ENCODE measurements at regions not wholly inside any gene's neighbourhood (a gene's known extent, or its start where the extent isn't known, plus 50 kb on each side); places are given as distances from the start of the nearest gene placed in this dataset.

DNA sequence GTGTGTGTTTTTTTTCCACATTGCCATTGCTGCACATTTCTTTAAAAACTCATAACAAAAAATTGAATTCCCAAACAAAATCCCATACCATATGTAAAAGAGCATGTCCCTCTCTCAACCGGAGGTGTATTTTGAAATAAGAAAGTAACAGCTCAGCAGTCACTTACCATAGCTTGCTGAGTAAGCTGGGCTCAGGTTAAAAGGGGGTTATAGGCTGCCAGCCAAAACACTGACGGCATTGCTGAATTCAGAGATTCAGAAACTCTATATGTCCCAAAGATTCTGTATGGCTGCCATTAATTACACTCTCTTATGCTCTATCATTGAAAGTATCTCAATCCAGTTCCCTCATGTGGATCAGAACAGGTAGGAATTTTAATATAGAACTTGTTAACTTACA, 276.0 kb downstream of the FOXG1 start:
- DNase-seq = no peak
- POLR2A ChIA-PET = no interaction called here
- Histone ChIP-seq H3K9me3 (ENCODE audit: control insufficient read depth in 1 of 2, insufficient read depth in 1 of 2, low read length in 2 of 2) (peaks cover 0 to 7% of the 10 kb centered on the region in 2 experiments), H3K27ac (ENCODE audit: low read depth in 1 of 2, low read length in 2 of 2) (no peak overlapping the region), H3K36me3 (ENCODE audit: insufficient read depth, low read length) (no peaks in the 10 kb centered on the region), H3K4me3 (ENCODE audit: low read length) (no peak overlapping the region), H3K27me3 (ENCODE audit: control insufficient read depth in 1 of 2, insufficient read depth in 2 of 2, low read length in 2 of 2) (no peaks in the 10 kb centered on the region), H3K4me1 (ENCODE audit: insufficient read depth, low read length) (no peaks in the 10 kb centered on the region)
- TF ChIP-seq, protein P1, sequence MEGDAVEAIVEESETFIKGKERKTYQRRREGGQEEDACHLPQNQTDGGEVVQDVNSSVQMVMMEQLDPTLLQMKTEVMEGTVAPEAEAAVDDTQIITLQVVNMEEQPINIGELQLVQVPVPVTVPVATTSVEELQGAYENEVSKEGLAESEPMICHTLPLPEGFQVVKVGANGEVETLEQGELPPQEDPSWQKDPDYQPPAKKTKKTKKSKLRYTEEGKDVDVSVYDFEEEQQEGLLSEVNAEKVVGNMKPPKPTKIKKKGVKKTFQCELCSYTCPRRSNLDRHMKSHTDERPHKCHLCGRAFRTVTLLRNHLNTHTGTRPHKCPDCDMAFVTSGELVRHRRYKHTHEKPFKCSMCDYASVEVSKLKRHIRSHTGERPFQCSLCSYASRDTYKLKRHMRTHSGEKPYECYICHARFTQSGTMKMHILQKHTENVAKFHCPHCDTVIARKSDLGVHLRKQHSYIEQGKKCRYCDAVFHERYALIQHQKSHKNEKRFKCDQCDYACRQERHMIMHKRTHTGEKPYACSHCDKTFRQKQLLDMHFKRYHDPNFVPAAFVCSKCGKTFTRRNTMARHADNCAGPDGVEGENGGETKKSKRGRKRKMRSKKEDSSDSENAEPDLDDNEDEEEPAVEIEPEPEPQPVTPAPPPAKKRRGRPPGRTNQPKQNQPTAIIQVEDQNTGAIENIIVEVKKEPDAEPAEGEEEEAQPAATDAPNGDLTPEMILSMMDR (IDR thresholded peaks at IDR 0.05) = no peak
- ATAC-seq (ENCODE audit: poor library complexity) = no peak
- Mint-ChIP-seq H3K27ac (no peak overlapping the region), H3K4me3 (no peak overlapping the region), H3K4me1 (ENCODE audit: low read depth) (no peaks in the 10 kb centered on the region), H3K36me3 (ENCODE audit: low read depth) (no peaks in the 10 kb centered on the region), H3K27me3 (no peaks in the 10 kb centered on the region), H3K9me3 (peaks cover 9% of the 10 kb centered on the region)
- intact Hi-C loops (cut with DNase I, micrococcal nuclease) = no loop called here
- CTCF ChIA-PET = no interaction called here

GRCh38 chr14:29043737-29044136, 277.1 kb downstream of the FOXG1 start:
- CTCF ChIA-PET = no interaction called here
- intact Hi-C loops (cut with DNase I, micrococcal nuclease) = no loop called here
- no peaks in the 10 kb centered on the region for H3K4me1 ChIP-seq (ENCODE audit: insufficient read depth, low read length)
- H3K4me1 Mint-ChIP-seq (ENCODE audit: low read depth) = no peaks in the 10 kb centered on the region
- no peak overlapping the region for H3K4me3 ChIP-seq (ENCODE audit: low read length)
- DNase-seq (no peak), ATAC-seq (ENCODE audit: poor library complexity) (no peak)
- H3K9me3 ChIP-seq (ENCODE audit: control insufficient read depth in 1 of 2, insufficient read depth in 1 of 2, low read length in 2 of 2) = peaks cover 0 to 7% of the 10 kb centered on the region in 2 experiments
- peaks cover 11% of the 10 kb centered on the region for H3K9me3 Mint-ChIP-seq
- H3K4me3 Mint-ChIP-seq = no peak overlapping the region
- H3K36me3 Mint-ChIP-seq (ENCODE audit: low read depth) = no peaks in the 10 kb centered on the region
- H3K27me3 ChIP-seq (ENCODE audit: control insufficient read depth in 1 of 2, insufficient read depth in 2 of 2, low read length in 2 of 2) = no peaks in the 10 kb centered on the region
- TF ChIP-seq, protein P1 (IDR thresholded peaks at IDR 0.05) = no peak
- H3K27ac Mint-ChIP-seq = no peak overlapping the region
- H3K36me3 ChIP-seq (ENCODE audit: insufficient read depth, low read length) = no peaks in the 10 kb centered on the region
- no peaks in the 10 kb centered on the region for H3K27me3 Mint-ChIP-seq
- no peak overlapping the region for H3K27ac ChIP-seq (ENCODE audit: low read depth in 1 of 2, low read length in 2 of 2)
- POLR2A ChIA-PET = no interaction called here

DNA sequence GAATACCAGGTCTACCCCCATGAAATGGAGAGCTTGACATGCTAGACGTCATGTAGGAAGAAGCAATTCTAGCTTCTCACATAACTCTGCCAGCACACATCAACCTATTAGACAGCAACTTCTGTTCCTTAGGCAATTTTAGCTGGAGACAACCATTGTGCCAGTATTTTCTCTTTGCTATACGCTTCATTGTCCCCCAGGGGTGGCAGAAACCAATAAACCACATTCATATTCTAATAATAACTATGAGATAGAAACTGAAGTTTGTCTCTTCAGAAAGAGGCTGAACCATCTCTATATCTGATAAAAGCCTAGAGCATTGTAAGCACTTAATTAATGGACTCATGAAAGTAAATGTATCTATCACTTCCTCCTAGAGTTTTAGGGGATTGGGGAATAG, 278.6 kb downstream of the FOXG1 start:
- Mint-ChIP-seq H3K4me1 (ENCODE audit: low read depth) (no peaks in the 10 kb centered on the region), H3K36me3 (ENCODE audit: low read depth) (no peaks in the 10 kb centered on the region), H3K27ac (no peak overlapping the region), H3K9me3 (peaks cover 14% of the 10 kb centered on the region), H3K27me3 (no peaks in the 10 kb centered on the region), H3K4me3 (no peak overlapping the region)
- H3K36me3 ChIP-seq (ENCODE audit: insufficient read depth, low read length) = no peaks in the 10 kb centered on the region
- POLR2A ChIA-PET = no interaction called here
- TF ChIP-seq, protein P1 (IDR thresholded peaks at IDR 0.05) = no peak
- H3K4me3 ChIP-seq (ENCODE audit: low read length) = no peak overlapping the region
- peaks cover 0 to 7% of the 10 kb centered on the region in 2 experiments for H3K9me3 ChIP-seq (ENCODE audit: control insufficient read depth in 1 of 2, insufficient read depth in 1 of 2, low read length in 2 of 2)
- ATAC-seq (ENCODE audit: poor library complexity) (no peak), DNase-seq (no peak)
- intact Hi-C loops (cut with DNase I, micrococcal nuclease) = no loop called here
- H3K4me1 ChIP-seq (ENCODE audit: insufficient read depth, low read length) = no peaks in the 10 kb centered on the region
- H3K27me3 ChIP-seq (ENCODE audit: control insufficient read depth in 1 of 2, insufficient read depth in 2 of 2, low read length in 2 of 2) = no peaks in the 10 kb centered on the region
- no peak overlapping the region for H3K27ac ChIP-seq (ENCODE audit: low read depth in 1 of 2, low read length in 2 of 2)
- CTCF ChIA-PET = no interaction called here
